ENCODE measurements at regions not wholly inside any gene's neighbourhood (a gene's known extent, or its start where the extent isn't known, plus 50 kb on each side); places are given as distances from the start of the nearest gene placed in this dataset.

DNA sequence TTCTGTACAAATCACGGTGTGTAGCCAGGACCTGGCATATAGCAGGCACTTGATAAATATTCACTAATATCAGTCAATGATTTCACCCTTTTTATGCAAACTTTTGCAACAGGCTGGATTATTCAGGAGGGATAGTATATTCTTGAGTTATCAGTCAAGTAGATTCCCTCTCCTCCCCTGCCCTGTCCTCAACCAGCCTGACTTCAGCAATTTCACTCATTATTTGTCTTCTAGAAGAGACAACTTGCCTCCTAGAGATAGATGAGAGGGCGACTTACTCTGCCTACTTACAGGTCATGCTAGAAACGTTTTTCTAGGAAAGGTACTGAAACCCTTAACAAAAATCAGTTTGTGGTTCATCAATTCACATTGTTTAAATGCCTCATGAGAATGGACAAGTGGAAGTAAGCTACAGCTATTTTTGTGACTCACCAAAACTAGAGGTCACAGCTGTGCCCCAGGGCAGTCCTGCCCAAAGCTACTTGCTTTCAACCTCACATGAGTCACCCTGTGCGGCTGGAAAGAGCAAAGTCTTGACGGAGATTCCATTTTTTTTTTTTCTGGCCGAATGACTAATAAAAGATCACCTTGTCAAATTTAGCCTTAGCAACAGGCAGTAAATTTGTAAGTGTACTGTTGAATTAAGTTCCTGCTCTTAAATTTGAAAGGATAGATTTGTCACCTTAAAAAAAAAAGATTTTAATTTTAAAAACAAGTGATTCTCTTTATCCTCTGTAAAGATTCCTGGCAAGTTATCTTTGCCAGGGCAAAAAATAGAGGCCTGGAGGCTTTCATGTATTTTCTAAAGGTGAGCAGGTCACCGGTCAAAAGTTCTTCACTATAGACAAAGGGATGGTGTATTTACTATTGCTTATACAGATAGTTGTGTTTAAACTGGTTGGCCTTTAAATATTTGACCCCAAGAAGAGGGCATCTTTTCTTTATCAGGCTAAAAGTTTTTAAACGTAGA lies 109.0 kb upstream of the SLC35G4 start (continued):
- TF ChIP-seq RBM39 (optimal IDR thresholded peaks at IDR 0.05; ENCODE audit: low read depth, low read length) (no peak), TCF7L2 (IDR thresholded peaks at IDR 0.05; ENCODE audit: low read depth, low read length) (no peak), BCLAF1 (IDR thresholded peaks at IDR 0.05; ENCODE audit: borderline replicate concordance in 1 of 2, control insufficient read depth in 1 of 2, low read depth in 2 of 2, low read length in 1 of 2) (no peak), STAT5A (IDR thresholded peaks at IDR 0.05; ENCODE audit: borderline replicate concordance, low read length) (no peak)

DNA sequence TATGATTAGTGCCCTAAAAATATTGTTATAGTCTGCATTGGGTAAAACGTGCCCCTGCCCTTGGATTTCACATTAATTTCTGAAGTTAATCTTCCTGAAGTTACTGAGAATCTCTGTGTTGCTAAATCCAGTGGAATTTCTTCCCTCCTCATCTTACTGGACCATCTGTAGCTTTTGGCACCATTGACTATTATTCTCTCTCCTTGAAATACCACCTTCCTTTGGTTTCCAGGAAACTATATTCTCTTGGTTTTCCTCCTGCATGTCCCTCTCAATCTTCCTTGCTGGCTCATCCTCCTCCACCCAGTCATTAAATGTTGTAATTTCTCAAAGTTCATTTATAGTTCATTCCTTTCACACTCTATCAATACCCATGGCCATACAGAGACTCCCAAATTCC lies 110.6 kb upstream of the SLC35G4 start:
- WGBS (ENCODE audit: insufficient coverage, low coverage, missing lambda C conversion rate) = 0% methylated on average over 1 of the region's 1 CpG
- Histone ChIP-seq H3K36me3 (ENCODE audit: control insufficient read depth, insufficient read depth, low read length) (no peaks in the 10 kb centered on the region), H3K79me2 (ENCODE audit: control insufficient read depth, insufficient read depth, low read length) (no peaks in the 10 kb centered on the region), H3K27me3 (ENCODE audit: control insufficient read depth in 2 of 2, insufficient read depth in 2 of 2, low read length in 2 of 2) (peaks cover 0 to 3% of the 10 kb centered on the region in 2 experiments; a peak in 1 of 5 replicates), H3K27ac (ENCODE audit: extremely low read depth, low read depth, low read length) (no peak overlapping the region), H3K4me3 (no peak overlapping the region), H3K9me3 (replicated peaks; ENCODE audit: control insufficient read depth, insufficient read depth, low read depth, low read length) (no peaks in the 10 kb centered on the region), H3K9me1 (ENCODE audit: control insufficient read depth, insufficient read depth, low read length) (no peaks in the 10 kb centered on the region), H3K4me1 (replicated peaks in 1 of 2; ENCODE audit: control insufficient read depth in 2 of 2, insufficient read depth in 2 of 2, low read length in 2 of 2) (no peaks in the 10 kb centered on the region), H3K9ac (ENCODE audit: insufficient read depth in 1 of 2, low read depth in 2 of 2, low read length in 2 of 2) (no peak overlapping the region), H4K20me1 (replicated peaks; ENCODE audit: control insufficient read depth, insufficient read depth, low read length) (no peaks in the 10 kb centered on the region), H3K4me2 (ENCODE audit: insufficient read depth, low read length) (no peak overlapping the region), H2AFZ (ENCODE audit: low read depth, low read length) (no peak overlapping the region)
- ATAC-seq (no peak), FAIRE-seq (no peak), DNase-seq (ENCODE audit: extremely low read depth in 1 of 4, low spot score in 3 of 4) (no peak)
- intact Hi-C loops (cut with micrococcal nuclease) (no loop called here), in situ Hi-C loops (cut with MboI) (no loop called here)
- POLR2A ChIA-PET = interaction anchor here (0.7 kb wide), 1 partner anchor 970 kb away, joined by 3 read pairs; no protein-coding TSS in a partner anchor
- CTCF ChIA-PET (ENCODE audit: low intra/inter-chr PET ratio) = no interaction called here
- no TSS peak for BruUV-seq (replicated peaks)
- no peak for TF ChIP-seq ZC3H8 (IDR thresholded peaks at IDR 0.05)
- no peak for TF ChIP-seq ILK (tag; IDR thresholded peaks at IDR 0.05; ENCODE audit: borderline replicate concordance, low read depth)
- TF ChIP-seq ZBTB17 (CRISPR knock-in tag; IDR thresholded peaks at IDR 0.05) = no peak
- no peak for TF ChIP-seq AFF4 (CRISPR knock-in tag; IDR thresholded peaks at IDR 0.05)
- TF ChIP-seq TARDBP (IDR thresholded peaks at IDR 0.05) = no peak
- TF ChIP-seq CEBPG (CRISPR knock-in tag; IDR thresholded peaks at IDR 0.05) = no peak
- TF ChIP-seq CEBPG (tag; conservative IDR thresholded peaks at IDR 0.05 in 1 of 2, IDR thresholded peaks at IDR 0.05 in 1 of 2) = no peak
- no peak for TF ChIP-seq TAF1 (IDR thresholded peaks at IDR 0.05; ENCODE audit: control insufficient read depth, extremely low read depth, insufficient read depth, low read length, severe bottlenecking)
- TF ChIP-seq OTX1 (CRISPR knock-in tag; IDR thresholded peaks at IDR 0.05) = no peak

Data from K562 (cell line).